ENCODE measurements at regions not wholly inside any gene's neighbourhood (a gene's known extent, or its start where the extent isn't known, plus 50 kb on each side); places are given as distances from the start of the nearest gene placed in this dataset.
"Not testable (repeated sequence)": the region's sequence is repeated elsewhere in the genome, so short reads cannot be mapped to it uniquely, and the experiment has no call there.

DNA sequence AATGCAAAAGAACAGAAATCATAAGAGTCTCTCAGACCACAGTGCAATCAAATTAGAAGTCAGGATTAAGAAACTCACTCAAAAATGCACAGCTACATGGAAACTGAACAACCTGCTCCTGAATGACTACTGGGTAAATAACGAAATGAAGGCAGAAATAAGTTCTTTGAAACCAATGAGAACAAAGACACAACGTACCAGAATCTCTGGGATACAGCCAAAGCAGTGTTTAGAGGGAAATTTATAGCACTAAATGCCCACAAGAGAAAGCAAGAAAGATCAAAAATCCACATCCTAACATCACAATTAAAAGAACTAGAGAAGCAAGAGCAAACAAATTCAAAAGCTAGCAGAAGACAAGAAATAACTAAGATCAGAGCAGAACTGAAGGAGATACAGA lies 160.5 kb upstream of the ZNF648 start:
- not testable (repeated sequence) for TF ChIP-seq CTCF, POLR2A (IDR thresholded peaks at IDR 0.05)

Measured in lower leg skin (tissue), 3 donors.